ENCODE measurements at regions not wholly inside any gene's neighbourhood (a gene's known extent, or its start where the extent isn't known, plus 50 kb on each side); places are given as distances from the start of the nearest gene placed in this dataset.
"Not testable (repeated sequence)": the region's sequence is repeated elsewhere in the genome, so short reads cannot be mapped to it uniquely, and the experiment has no call there.

DNA sequence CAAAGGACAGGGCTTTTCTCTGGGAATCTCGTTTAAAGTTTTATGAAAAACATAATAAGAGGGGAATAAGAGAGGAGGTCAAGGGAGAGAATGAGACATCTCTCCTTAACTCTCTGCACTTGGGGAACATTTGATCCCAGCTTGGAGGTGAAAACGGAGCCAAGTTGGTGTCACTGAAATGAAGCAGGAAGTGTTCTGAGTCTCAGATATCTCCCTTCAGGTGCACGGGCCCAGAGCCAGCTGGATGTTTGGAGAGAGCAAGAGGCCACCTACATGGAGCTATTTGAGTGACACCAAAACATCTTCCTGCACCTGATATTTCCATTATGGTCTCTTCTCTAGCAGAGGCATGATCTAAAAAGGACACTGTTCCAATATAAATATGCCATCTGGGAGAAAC, 85.7 kb downstream of the BLID start:
- Mint-ChIP-seq H3K9me3 (no peaks in the 10 kb centered on the region), H3K36me3 (no peaks in the 10 kb centered on the region), H3K27ac (no peak overlapping the region)
- no peak for DNase-seq (ENCODE audit: low spot score in 2 of 2)
- no peak for ATAC-seq

DNA sequence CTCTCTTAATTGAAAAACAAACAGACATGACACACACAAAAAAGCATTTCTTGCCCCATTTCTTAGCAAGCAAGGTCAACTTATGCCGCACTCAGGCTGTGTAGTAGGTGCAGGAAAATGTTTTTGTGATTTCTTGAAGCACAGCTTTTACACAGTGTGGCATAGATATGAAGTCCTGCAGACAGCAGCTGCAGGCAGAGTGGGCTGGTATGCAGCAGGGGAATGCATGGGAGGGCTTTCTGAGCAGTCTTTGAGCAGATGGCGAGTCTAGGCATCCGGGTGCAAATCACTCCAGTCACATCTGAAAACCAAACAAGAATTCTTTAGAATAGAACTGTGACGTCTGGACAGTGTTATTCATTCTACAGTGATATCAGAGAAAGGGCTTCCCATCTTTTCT, 87.5 kb downstream of the BLID start:
- DNase-seq (ENCODE audit: low spot score in 2 of 2) (no peak), ATAC-seq (no peak)
- H3K36me3 Mint-ChIP-seq = no peaks in the 10 kb centered on the region
- no peaks in the 10 kb centered on the region for H3K9me3 Mint-ChIP-seq
- no peak overlapping the region for H3K27ac Mint-ChIP-seq

DNA sequence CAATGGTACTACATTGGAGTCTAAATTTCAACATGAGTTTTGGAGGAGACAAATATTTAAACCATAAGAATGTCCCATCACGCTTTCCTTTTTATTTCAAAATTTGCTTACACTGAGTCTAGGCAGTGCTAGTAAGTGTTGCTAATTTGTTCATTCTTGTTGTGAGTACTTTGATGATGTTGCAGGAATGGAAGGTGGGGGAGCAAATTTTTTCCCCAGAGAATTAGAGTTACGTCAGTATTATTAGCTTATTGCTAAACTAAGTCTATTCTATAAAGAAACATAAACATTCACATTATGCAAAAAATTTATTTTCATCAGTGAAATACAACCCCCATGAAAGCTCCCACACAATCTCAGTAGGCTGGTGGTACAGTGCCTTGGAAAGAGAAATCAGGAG, 88.0 kb downstream of the BLID start:
- Mint-ChIP-seq H3K9me3 (no peaks in the 10 kb centered on the region), H3K36me3 (no peaks in the 10 kb centered on the region), H3K27ac (no peak overlapping the region)
- DNase-seq (ENCODE audit: low spot score in 2 of 2) = no peak
- ATAC-seq = no peak

DNA sequence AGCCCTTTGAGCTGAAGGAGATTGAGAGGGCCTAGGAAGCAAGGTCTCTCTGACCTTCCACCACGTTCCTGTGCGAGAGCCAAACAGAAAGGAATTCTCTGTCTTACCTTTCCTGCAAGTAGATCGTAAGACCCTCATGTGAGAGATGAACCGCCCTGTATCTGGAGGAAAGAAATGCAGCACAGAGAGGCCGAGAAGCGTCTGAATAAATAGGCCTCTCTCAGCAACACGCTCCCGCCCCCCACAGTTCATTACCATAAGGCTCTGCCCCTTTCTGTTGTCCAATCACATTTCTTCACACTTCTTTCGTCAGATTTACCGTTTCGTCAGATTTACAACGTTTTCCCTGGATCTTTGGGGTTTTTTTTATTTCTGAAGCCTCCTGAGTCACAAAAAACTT, 90.3 kb downstream of the BLID start:
- H3K9me3 Mint-ChIP-seq = no peaks in the 10 kb centered on the region
- no peak for ATAC-seq
- no peaks in the 10 kb centered on the region for H3K36me3 Mint-ChIP-seq
- no peak for DNase-seq (ENCODE audit: low spot score in 2 of 2)
- H3K27ac Mint-ChIP-seq = no peak overlapping the region

DNA sequence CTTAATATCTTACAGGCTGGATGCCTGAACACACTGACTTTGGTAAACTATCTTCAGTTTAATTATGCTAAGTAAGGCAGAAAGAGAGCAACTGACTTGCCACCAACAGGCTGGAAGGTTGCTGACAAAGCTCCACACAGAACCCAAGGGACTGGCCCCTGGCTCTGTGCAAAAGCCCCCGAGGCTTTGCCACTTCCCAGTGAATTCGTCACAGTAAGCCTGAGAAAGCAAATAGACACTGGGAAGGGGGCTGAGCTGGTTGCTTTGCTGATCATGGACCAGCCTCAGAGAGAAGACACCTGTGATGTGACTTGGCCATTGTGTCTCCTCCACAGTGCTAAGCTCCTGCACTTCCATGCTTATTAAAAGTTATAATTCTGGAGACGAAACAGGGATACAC, 91.7 kb downstream of the BLID start:
- H3K36me3 Mint-ChIP-seq = no peaks in the 10 kb centered on the region
- H3K9me3 Mint-ChIP-seq = no peaks in the 10 kb centered on the region
- no peak overlapping the region for H3K27ac Mint-ChIP-seq
- DNase-seq (ENCODE audit: low spot score in 2 of 2) (no peak), ATAC-seq (no peak)

DNA sequence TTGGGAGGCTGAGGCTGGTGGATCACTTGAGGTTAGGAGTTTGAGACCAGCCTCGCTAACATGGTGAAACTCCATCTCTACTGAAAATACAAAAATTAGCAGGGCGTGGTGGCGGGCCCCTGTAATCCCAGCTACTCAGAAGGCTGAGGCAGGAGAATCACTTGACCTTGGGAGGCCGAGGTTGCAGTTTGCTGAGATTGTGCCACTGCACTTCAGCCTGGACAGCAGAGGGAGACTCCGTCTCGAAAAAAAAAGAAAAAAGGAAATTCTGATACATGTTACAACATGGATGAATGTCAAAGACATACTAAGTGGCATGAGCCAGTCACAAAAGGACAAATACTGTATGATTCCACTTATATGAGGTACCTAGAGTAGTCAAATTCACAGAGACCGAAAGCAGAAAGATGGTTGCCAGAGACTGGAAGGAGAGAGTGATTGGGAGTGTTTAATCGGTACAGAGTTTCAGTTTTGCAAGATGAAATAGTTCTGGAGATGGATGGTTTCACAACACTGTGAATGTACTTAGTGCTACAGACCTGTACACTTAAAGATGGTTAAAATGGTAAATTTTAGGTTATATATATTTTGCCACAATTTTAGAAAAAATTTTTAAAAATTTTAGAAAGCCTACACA, 92.3 kb downstream of the BLID start:
- no peak for ATAC-seq
- H3K36me3 Mint-ChIP-seq = no peaks in the 10 kb centered on the region
- DNase-seq (ENCODE audit: low spot score in 2 of 2) = no peak
- H3K27ac Mint-ChIP-seq = no peak overlapping the region
- no peaks in the 10 kb centered on the region for H3K9me3 Mint-ChIP-seq

DNA sequence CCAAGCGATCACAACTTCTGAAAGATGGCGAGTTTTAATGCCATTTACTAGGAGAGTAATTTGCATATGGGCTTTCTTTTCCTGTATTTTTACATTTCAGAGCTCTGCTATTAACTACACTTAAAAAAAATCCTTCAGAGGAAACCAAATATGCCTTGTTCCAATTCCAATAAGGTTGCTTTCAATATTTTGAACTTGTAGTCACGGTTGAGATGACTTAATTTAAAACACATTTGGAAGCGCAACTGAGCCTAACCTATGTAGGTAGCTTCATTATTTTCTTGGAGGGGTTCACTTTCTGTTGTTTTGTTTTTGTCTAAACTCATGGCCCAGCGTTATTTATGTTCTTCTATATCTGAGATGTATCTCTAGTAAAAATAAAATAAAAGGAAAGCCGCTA, 93.4 kb downstream of the BLID start:
- Mint-ChIP-seq H3K36me3 (no peaks in the 10 kb centered on the region), H3K9me3 (no peaks in the 10 kb centered on the region), H3K27ac (no peak overlapping the region)
- ATAC-seq (no peak), DNase-seq (ENCODE audit: low spot score in 2 of 2) (no peak)

DNA sequence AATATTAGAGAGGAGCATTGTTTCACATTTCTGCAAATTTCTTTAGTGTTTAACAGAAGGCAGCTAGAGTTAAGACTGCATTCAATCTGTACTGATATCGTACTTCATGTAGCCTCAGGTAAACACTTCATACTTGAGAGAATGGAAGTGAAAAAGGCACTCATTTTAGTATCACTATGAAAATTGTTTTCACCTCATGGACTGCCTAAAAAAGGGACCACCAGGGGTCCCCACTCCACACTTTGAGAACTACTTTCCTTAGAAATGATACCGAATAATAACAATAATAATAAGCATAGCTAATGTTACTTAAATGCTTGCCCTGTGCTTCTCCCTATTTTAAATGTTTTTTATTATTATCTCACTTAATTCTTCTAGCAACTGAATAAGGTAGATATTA, 95.1 kb downstream of the BLID start:
- no peak overlapping the region for H3K27ac Mint-ChIP-seq
- DNase-seq (ENCODE audit: low spot score in 2 of 2) (no peak), ATAC-seq (no peak)
- H3K36me3 Mint-ChIP-seq = no peaks in the 10 kb centered on the region
- no peaks in the 10 kb centered on the region for H3K9me3 Mint-ChIP-seq

DNA sequence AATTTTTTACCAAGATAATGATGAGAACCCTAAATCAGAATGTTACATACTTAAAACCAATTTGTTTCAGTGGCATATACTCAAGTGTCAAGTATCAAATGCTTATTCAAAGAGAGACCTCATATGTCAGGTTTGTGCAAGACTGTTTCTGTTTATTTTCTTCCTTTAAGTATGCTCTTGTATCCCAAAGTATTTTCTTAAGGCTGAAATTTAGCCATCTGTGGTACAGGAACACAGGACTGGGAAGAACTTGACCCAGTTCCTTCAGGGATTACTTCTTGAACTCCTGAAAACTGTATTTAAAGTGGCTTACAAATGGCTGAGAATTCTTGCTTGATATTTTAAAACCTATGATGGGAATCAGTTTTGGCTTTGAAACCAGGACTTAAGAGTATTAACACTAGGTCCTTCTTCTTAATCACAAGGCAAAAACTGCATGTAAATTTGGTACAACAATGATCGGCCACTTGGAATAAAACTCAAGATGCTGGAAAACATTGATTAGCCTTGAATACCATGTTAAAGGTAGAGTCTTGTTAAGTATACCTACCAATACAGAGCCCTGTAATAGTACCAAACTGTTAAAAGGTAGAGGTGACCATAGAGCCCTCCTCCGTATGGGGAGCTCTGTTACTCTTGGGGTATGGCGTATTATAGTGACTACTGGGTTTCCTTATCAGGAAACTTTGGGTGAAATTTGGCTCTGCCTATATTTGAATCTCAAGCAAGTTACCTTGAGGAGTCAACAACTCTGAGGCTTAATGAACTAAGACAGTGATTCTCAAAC, 95.9 kb downstream of the BLID start:
- ATAC-seq (no peak), DNase-seq (ENCODE audit: low spot score in 2 of 2) (no peak)
- no peaks in the 10 kb centered on the region for H3K9me3 Mint-ChIP-seq
- no peaks in the 10 kb centered on the region for H3K36me3 Mint-ChIP-seq
- H3K27ac Mint-ChIP-seq = no peak overlapping the region

DNA sequence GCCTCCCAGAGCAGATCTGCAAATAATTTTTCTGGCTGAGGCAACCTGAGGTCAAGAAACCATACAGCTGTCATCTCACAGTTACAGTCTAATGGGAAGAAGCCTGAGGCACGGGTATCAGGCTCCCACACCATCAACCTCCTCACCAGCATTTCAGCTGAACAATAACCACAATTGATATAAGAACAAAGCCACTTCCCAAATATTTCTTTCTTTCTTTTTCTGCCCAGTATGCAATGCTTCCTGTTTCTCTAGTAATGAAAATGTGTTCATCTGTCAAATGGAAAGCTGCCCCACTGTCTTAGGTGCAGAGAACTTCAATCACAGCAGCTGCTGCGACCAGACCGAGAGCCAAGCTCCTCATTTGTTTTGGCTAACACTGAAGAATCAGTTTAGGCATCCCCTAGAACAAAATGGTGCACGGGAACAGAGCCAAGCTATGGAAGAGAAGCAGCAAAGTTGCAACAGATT, 108.4 kb downstream of the BLID start:
- Mint-ChIP-seq H3K36me3 (no peaks in the 10 kb centered on the region), H3K9me3 (no peaks in the 10 kb centered on the region), H3K27ac (no peak overlapping the region)
- DNase-seq (ENCODE audit: low spot score in 2 of 2) (no peak), ATAC-seq (no peak)

DNA sequence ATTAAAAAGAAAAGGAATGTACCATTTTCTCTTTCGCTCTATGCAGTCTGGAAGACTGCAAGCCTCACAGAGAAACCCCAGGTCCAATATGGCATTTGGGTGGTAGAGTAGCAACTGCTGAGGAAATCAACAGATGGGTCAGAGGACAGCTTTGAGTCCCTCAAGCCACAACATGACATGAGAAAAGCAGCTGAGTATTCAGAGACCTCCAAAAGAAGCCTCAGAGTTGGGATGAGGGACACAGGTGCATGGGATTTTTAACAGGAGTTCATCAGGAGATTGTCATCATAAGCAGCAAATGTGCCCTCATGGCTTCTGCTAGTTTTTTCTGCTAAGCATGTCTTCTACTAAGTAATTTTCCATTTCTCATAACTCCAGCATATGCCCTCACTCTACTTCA, 111.6 kb downstream of the BLID start:
- Mint-ChIP-seq H3K27ac (no peak overlapping the region), H3K9me3 (no peaks in the 10 kb centered on the region), H3K36me3 (no peaks in the 10 kb centered on the region)
- ATAC-seq (no peak), DNase-seq (ENCODE audit: low spot score in 2 of 2) (no peak)

DNA sequence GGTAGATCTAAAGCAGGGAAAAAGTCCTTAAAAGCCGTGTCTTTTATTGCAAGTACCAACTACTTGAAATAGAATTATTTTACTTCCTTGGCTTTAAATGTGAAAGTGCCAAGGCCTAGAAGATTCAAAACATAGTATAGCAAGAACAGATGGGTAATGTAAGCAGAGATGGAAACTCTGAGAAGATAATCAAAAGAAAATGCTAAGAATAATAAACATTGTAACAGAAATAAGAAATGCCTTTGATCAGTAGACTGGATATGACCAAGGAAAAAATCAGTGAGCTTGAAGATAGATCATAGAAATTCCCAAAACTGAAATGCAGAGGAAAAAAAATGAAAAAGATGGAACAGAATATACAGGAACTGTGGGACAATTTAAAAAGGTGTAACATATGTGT, 113.1 kb downstream of the BLID start:
- Mint-ChIP-seq H3K9me3 (no peaks in the 10 kb centered on the region), H3K27ac (no peak overlapping the region), H3K36me3 (no peaks in the 10 kb centered on the region)
- ATAC-seq (no peak), DNase-seq (ENCODE audit: low spot score in 2 of 2) (no peak)

DNA sequence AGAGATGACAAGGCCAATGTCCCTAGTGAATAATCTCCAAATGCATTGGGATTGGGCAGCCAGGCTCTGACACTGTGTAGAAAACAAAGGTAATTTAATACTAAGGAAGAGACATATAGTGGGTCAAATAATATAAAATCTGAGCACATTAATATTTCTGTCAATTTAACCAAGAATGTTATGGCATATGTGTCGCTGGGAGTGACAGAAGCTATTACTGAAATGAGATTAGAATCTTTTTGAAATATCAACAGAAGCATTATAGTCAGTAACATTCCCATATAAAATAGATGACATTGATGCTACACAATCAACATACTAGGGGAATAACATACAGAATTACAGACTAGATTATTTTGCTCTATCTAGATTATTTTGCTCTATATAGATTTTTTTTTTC, 114.0 kb downstream of the BLID start:
- H3K9me3 Mint-ChIP-seq = no peaks in the 10 kb centered on the region
- no peak overlapping the region for H3K27ac Mint-ChIP-seq
- no peak for ATAC-seq

DNA sequence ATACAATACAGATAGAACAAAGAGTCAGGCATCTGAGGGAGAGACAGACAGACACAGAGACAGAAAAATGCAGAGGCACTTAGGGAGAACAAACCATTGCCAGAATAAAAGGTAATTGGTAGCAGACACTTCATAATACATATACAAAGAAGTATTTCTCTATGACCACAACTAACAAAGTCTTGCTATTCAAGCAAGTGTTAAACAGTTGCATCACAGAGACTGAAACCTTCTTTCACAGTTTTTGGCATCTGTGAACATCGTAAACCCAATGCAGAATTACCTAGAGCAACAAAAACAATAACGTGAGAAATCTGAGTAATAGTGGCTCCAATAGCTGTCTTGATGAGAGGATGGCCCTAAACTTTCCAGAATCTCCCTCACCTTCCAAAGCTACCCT, 116.4 kb downstream of the BLID start:
- Mint-ChIP-seq H3K27ac (no peak overlapping the region), H3K36me3 (no peaks in the 10 kb centered on the region), H3K9me3 (no peaks in the 10 kb centered on the region)
- no peak for ATAC-seq
- no peak for DNase-seq (ENCODE audit: low spot score in 2 of 2)

More for the DNA sequence above, 114.0 kb downstream of the BLID start:
- no peaks in the 10 kb centered on the region for H3K36me3 Mint-ChIP-seq
- no peak for DNase-seq (ENCODE audit: low spot score in 2 of 2)

DNA sequence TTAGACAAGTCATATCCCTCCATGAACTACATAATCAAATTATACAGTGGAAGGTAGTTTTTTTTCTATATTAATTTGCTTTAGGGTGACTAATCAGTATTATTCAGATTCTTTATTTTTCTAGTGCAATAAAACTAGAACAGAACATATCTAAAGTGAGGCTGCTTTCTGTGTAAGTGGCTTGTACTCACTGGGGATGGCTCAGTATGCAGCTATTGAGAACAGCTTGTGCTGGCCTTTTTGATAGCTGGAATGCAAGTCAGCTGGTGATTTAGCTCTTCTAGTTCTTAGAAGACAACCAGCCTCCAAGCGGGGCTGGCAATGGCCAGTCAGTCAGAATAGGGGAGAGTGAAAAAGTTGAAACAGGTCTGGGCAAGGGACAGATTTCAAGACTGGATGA, 119.4 kb downstream of the BLID start:
- Mint-ChIP-seq H3K9me3 (peaks cover 8 to 11% of the 10 kb centered on the region in 2 donors), H3K27ac (no peak overlapping the region), H3K36me3 (no peaks in the 10 kb centered on the region)
- no peak for ATAC-seq
- DNase-seq (ENCODE audit: low spot score in 2 of 2) = no peak

DNA sequence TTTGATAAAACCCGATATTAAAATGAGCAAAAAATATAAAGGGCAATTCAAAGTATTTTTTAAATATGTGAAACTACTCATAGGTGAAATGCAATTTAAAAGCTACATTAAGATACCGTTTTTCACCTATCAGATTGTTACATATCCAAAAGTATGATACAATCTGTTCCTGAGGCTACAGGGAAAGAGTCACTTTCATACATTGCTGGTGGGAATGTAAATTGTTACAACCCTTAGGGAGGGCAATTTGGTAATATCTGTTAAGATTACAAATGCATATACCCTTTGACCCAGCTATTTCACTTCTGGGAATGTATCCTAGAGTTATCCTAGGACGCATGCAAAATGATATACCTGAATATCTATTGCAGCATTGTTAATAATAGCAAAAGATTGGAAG, 132.1 kb downstream of the BLID start:
- H3K36me3 Mint-ChIP-seq = no peaks in the 10 kb centered on the region
- H3K27ac Mint-ChIP-seq = no peak overlapping the region
- ATAC-seq (no peak), DNase-seq (ENCODE audit: low spot score in 2 of 2) (no peak)
- peaks cover 0 to 3% of the 10 kb centered on the region in 2 donors for H3K9me3 Mint-ChIP-seq

DNA sequence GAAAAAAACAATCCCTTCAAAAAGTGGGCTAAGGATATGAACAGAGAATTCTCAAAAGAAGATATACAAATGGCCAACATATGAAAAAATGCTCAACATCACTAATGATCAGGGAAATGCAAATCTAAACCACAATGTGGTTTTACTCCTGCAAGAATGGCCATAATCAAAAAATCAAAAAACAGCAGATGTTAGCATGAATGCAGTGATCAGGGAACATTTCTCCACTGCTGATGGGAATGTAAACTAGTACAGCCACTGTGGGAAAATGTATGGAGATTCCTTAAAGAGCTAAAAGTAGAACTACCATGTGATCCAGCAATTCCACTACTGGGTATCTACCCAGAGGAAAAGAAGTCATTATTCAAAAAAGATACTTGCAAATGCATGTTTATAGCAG, 138.1 kb downstream of the BLID start:
- H3K36me3 Mint-ChIP-seq; H3K9me3 Mint-ChIP-seq; H3K27ac Mint-ChIP-seq; DNase-seq (ENCODE audit: low spot score in 2 of 2); ATAC-seq: not testable (repeated sequence)

DNA sequence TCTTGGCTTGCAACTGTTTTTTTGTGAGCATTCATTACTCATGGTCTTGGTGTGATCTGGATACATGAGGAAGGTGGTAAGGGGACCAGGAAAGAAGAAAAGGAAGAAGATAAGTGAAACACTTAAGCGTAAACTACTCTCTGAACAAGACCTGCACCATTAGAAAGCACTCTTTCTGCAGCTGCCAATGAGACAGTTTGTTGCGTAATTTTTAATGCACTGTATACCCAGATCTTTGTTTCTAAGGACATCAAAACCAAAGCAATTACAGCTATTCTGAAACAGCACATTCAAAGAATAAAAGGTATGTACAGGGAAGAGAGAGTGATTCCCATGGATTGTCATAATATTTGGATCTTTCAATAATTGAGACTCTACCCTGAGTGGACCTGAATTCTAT, 147.4 kb downstream of the BLID start:
- no peak overlapping the region for H3K27ac Mint-ChIP-seq

More for the DNA sequence above, 147.4 kb downstream of the BLID start:
- H3K9me3 Mint-ChIP-seq = peaks cover 0 to 7% of the 10 kb centered on the region in 2 donors
- no peak for ATAC-seq
- DNase-seq (ENCODE audit: low spot score in 2 of 2) = no peak
- H3K36me3 Mint-ChIP-seq = no peaks in the 10 kb centered on the region
